SK-N-SH (cell line): ENCODE measurements at regions not wholly inside any gene's neighbourhood (a gene's known extent, or its start where the extent isn't known, plus 50 kb on each side); places are given as distances from the start of the nearest gene placed in this dataset.

Source experiments
- CTCF ChIA-PET: fragments of 300-600, 350-600 bp; formaldehyde crosslinking; extraction: SDS; loops from one replicate; lab custom pipeline; 2021; lab: Yijun Ruan, JAX
- POLR2A ChIA-PET: fragments of 350-600 bp; sonication (Branson Sonifier 250); formaldehyde crosslinking; extraction: SDS; loops from one replicate; lab custom pipeline; 2020; ENCODE audit warnings: antibody characterized with exemption, inconsistent platforms; lab: Yijun Ruan, JAX
- DNase-seq: peaks from one replicate; pipeline ENCODE4 v3.0.0; 2012
- H2AFZ ChIP-seq: fragments of 200-600 bp; sonication (generic); 2 replicates; pipeline ENCODE4 v1.8.1; 2016; ENCODE audit warnings: antibody characterized with exemption, mild to moderate bottlenecking, low read depth
- H3F3A ChIP-seq: fragments of 200-600 bp; sonication (generic); replicated peaks from 2 replicates; pipeline ENCODE3; 2016; ENCODE audit warnings: antibody characterized with exemption, mild to moderate bottlenecking; ENCODE audit not compliant: insufficient read depth
- H3K27ac ChIP-seq, 2 experiments: fragments of 200-500 bp in 1 of 2; fragments of 200-600 bp in 1 of 2; sonication (Bioruptor generic) in 1 of 2; sonication (generic), shearing (Covaris generic) in 1 of 2; 2 replicates each; pipeline versions ENCODE4 v1.5.1 to v1.6.1; 2014 to 2016; ENCODE audit warnings: low read depth in 2 of 2, inconsistent platforms in 1 of 2, low read length in 1 of 2, mild to moderate bottlenecking in 1 of 2, mixed read lengths in 1 of 2
- H3K27me3 ChIP-seq: fragments of 200-600 bp; sonication (generic), shearing (Covaris generic); 2 replicates; pipeline ENCODE4 v1.6.1; 2016; ENCODE audit warnings: mixed run types; ENCODE audit not compliant: insufficient read depth
- H3K36me3 ChIP-seq, 2 experiments: fragments of 200-500 bp in 1 of 2; fragments of 200-600 bp in 1 of 2; sonication (Bioruptor generic) in 1 of 2; sonication (generic) in 1 of 2; replicated peaks in 1 of 2; 2 replicates each; pipeline versions ENCODE3 to v1.5.1; 2014 to 2016; ENCODE audit warnings: low read length in 1 of 2, mild to moderate bottlenecking in 1 of 2; ENCODE audit not compliant: insufficient read depth in 2 of 2, control insufficient read depth in 1 of 2
- H3K4me1 ChIP-seq, 2 experiments: fragments of 200-500 bp in 1 of 2; fragments of 200-600 bp in 1 of 2; sonication (Bioruptor generic) in 1 of 2; sonication (generic), shearing (Covaris generic) in 1 of 2; 2 replicates each; pipeline versions ENCODE4 v1.5.1 to v1.6.1; 2014 to 2016; ENCODE audit warnings: low read depth in 1 of 2, low read length in 1 of 2, mixed run types in 1 of 2; ENCODE audit not compliant: insufficient read depth in 2 of 2, control insufficient read depth in 1 of 2
- H3K4me2 ChIP-seq: fragments of 200-600 bp; sonication (generic), shearing (Covaris generic); 2 replicates; pipeline ENCODE4 v1.6.1; 2017; ENCODE audit warnings: mixed run types
- H3K4me3 ChIP-seq, 2 experiments: fragments of 200-500 bp in 1 of 2; fragments of 200-600 bp in 1 of 2; sonication (Bioruptor generic) in 1 of 2; sonication (generic), shearing (Covaris generic) in 1 of 2; 2 replicates each; pipeline versions ENCODE4 v1.5.1 to v1.8.1; 2014 to 2016; ENCODE audit warnings: low read depth in 2 of 2, inconsistent platforms in 1 of 2, low read length in 1 of 2, mild to moderate bottlenecking in 1 of 2, mixed read lengths in 1 of 2, moderate library complexity in 1 of 2
- H3K79me2 ChIP-seq: fragments of 200-600 bp; sonication (generic); 2 replicates; pipeline ENCODE4 v1.8.1; 2017; ENCODE audit warnings: mild to moderate bottlenecking; ENCODE audit not compliant: insufficient read depth
- H3K9ac ChIP-seq: fragments of 200-600 bp; sonication (generic); 2 replicates; pipeline ENCODE4 v1.6.1; 2017; ENCODE audit warnings: mixed run types
- H3K9me2 ChIP-seq: fragments of 200-600 bp; sonication (generic); 2 replicates; pipeline ENCODE4 v1.6.1; 2017; ENCODE audit warnings: mixed run types
- H3K9me3 ChIP-seq: fragments of 200-600 bp; sonication (generic); 2 replicates; pipeline ENCODE4 v1.6.1; 2017; ENCODE audit warnings: mixed run types, mild to moderate bottlenecking, moderate library complexity
- H4K20me1 ChIP-seq: fragments of 200-600 bp; sonication (generic); 2 replicates; pipeline ENCODE4 v1.6.1; 2017; ENCODE audit warnings: mild to moderate bottlenecking, mixed run types; ENCODE audit not compliant: insufficient read depth
- CHD2 ChIP-seq: fragments of 150-350 bp; IDR thresholded peaks from 2 replicates; pipeline ENCODE4 v1.6.1; 2018; ENCODE audit warnings: low read length; ENCODE audit not compliant: partially characterized antibody
- EP300 ChIP-seq, 2 experiments: IDR thresholded peaks; 2 replicates each; pipeline versions ENCODE4 v1.4.0 to v1.6.1; 2012; ENCODE audit warnings: borderline replicate concordance in 1 of 2, low read depth in 1 of 2, low read length in 1 of 2
- EZH2phosphoT487 ChIP-seq: fragments of 200-600 bp; sonication (generic); IDR thresholded peaks from 2 replicates; pipeline ENCODE4 v1.6.1; 2017; ENCODE audit warnings: low read depth, mixed run types, mild to moderate bottlenecking, antibody characterized with exemption, moderate library complexity, borderline replicate concordance
- FOSL2 ChIP-seq: IDR thresholded peaks from 2 replicates; pipeline ENCODE4 v1.4.0; 2012; ENCODE audit warnings: low read depth, mild to moderate bottlenecking, moderate library complexity, borderline replicate concordance
- MEF2A ChIP-seq: IDR thresholded peaks from 2 replicates; pipeline ENCODE4 v1.4.0; 2012; ENCODE audit warnings: low read depth, borderline replicate concordance
- POLR2AphosphoS5 ChIP-seq: IDR thresholded peaks from 2 replicates; pipeline ENCODE4 v1.6.1; 2012; ENCODE audit warnings: low read depth, low read length
- RXRA ChIP-seq: IDR thresholded peaks from 2 replicates; pipeline ENCODE4 v1.4.0; 2012; ENCODE audit warnings: low read depth, mild to moderate bottlenecking, borderline replicate concordance
- TAF1 ChIP-seq: IDR thresholded peaks from 2 replicates; pipeline ENCODE4 v1.6.1; 2012; ENCODE audit warnings: low read depth, mild to moderate bottlenecking, low read length, moderate library complexity, borderline replicate concordance
- YY1 ChIP-seq: IDR thresholded peaks from 2 replicates; pipeline ENCODE4 v1.4.0; 2012; ENCODE audit warnings: low read depth, mild to moderate bottlenecking
- ZBTB33 ChIP-seq: IDR thresholded peaks from 2 replicates; pipeline ENCODE4 v1.4.0; 2012; ENCODE audit warnings: low read depth, borderline replicate concordance
- WGBS: methylation state at CpG from one replicate; pipeline ENCODE4 v1.1.6; 2017; ENCODE audit warnings: low lambda C conversion rate; 5-methylcytosine and 5-hydroxymethylcytosine counted together

GRCh38 chr16:26724189-26724588 is 342.5 kb upstream of the C16orf82 start:
- WGBS = 26% methylated on average over 8 of the region's 8 CpGs
- Histone ChIP-seq H4K20me1 (no peaks in the 10 kb centered on the region), H2AFZ (no peak overlapping the region), H3K27me3 (no peaks in the 10 kb centered on the region), H3K27ac (no peak overlapping the region), H3K79me2 (no peaks in the 10 kb centered on the region), H3K9ac (no peak overlapping the region), H3K4me1 (no peaks in the 10 kb centered on the region), H3K4me2 (no peak overlapping the region), H3F3A (no peaks in the 10 kb centered on the region), H3K4me3 (no peak overlapping the region), H3K36me3 (no peaks in the 10 kb centered on the region), H3K9me3 (no peaks in the 10 kb centered on the region), H3K9me2 (no peaks in the 10 kb centered on the region)
- no peak for TF ChIP-seq POLR2AphosphoS5
- DNase-seq = no peak
- CTCF ChIA-PET = no interaction called here
- POLR2A ChIA-PET = no interaction called here

GRCh38 chr16:26727848-26728247 is 338.9 kb upstream of the C16orf82 start:
- no peak overlapping the region for H3K4me3 ChIP-seq
- TF ChIP-seq CHD2 = no peak
- TF ChIP-seq, all 33 proteins: peak for 0
- H3K9me3 ChIP-seq = no peaks in the 10 kb centered on the region
- CTCF ChIA-PET = no interaction called here
- H3K4me1 ChIP-seq = no peaks in the 10 kb centered on the region
- H3K27me3 ChIP-seq = no peaks in the 10 kb centered on the region
- DNase-seq = no peak
- no peak overlapping the region for H3K4me2 ChIP-seq
- WGBS = 2% methylated on average over 9 of the region's 9 CpGs
- H3K9ac ChIP-seq = no peak overlapping the region
- no peak overlapping the region for H2AFZ ChIP-seq
- POLR2A ChIA-PET = no interaction called here
- no peaks in the 10 kb centered on the region for H3F3A ChIP-seq
- no peaks in the 10 kb centered on the region for H3K79me2 ChIP-seq
- no peaks in the 10 kb centered on the region for H4K20me1 ChIP-seq
- H3K27ac ChIP-seq = no peak overlapping the region
- H3K36me3 ChIP-seq = no peaks in the 10 kb centered on the region
- no peaks in the 10 kb centered on the region for H3K9me2 ChIP-seq

GRCh38 chr16:26729951-26730541 is 336.7 kb upstream of the C16orf82 start:
- no peaks in the 10 kb centered on the region for H3K79me2 ChIP-seq
- CTCF ChIA-PET = no interaction called here
- H4K20me1 ChIP-seq = no peaks in the 10 kb centered on the region
- no peak overlapping the region for H3K4me2 ChIP-seq
- no peaks in the 10 kb centered on the region for H3K9me2 ChIP-seq
- H3K27ac ChIP-seq = no peak overlapping the region
- DNase-seq = no peak
- POLR2A ChIA-PET = no interaction called here
- no peak overlapping the region for H3K4me3 ChIP-seq
- no peak overlapping the region for H2AFZ ChIP-seq
- TF ChIP-seq FOSL2 = no peak
- no peak for TF ChIP-seq EP300 (IDR thresholded peaks at IDR 0.05; ENCODE audit: borderline replicate concordance in 1 of 2, low read depth in 1 of 2, low read length in 1 of 2)
- no peak for TF ChIP-seq EZH2phosphoT487
- no peak for TF ChIP-seq TAF1
- no peak for TF ChIP-seq YY1
- no peak for TF ChIP-seq RXRA
- TF ChIP-seq ZBTB33 = no peak
- TF ChIP-seq MEF2A = no peak
- TF ChIP-seq CHD2 = no peak
- no peaks in the 10 kb centered on the region for H3K27me3 ChIP-seq
- WGBS = 11% methylated on average over 2 of the region's 2 CpGs
- no peak overlapping the region for H3K9ac ChIP-seq
- H3K9me3 ChIP-seq = no peaks in the 10 kb centered on the region
- H3K4me1 ChIP-seq = no peaks in the 10 kb centered on the region
- H3F3A ChIP-seq = no peaks in the 10 kb centered on the region
- H3K36me3 ChIP-seq = no peaks in the 10 kb centered on the region
